ENCODE measurements at regions not wholly inside any gene's neighbourhood (a gene's known extent, or its start where the extent isn't known, plus 50 kb on each side); places are given as distances from the start of the nearest gene placed in this dataset.
"Not testable (repeated sequence)": the region's sequence is repeated elsewhere in the genome, so short reads cannot be mapped to it uniquely, and the experiment has no call there.

GRCh38 chr1:222470252-222470805 lies 77.6 kb downstream of the HHIPL2 start:
- not testable (repeated sequence) for DNase-seq (ENCODE audit: low read depth in 3 of 3, low spot score in 1 of 3)

GRCh38 chr1:222466150-222466865 lies 81.6 kb downstream of the HHIPL2 start:
- no peak for DNase-seq (ENCODE audit: low read depth in 3 of 3, low spot score in 1 of 3)

GRCh38 chr1:222465211-222466041 lies 82.5 kb downstream of the HHIPL2 start:
- DNase-seq (ENCODE audit: low read depth in 3 of 3, low spot score in 1 of 3) = peak; percentile 32 to 73 (median 50)

- DNase-seq (ENCODE audit: low read depth in 3 of 3, low spot score in 1 of 3) = peak; percentile 19 to 60 (median 27)
These were observed 83.1 kb downstream of the HHIPL2 start for GRCh38 chr1:222464841-222465210.

- no peak for DNase-seq (ENCODE audit: low read depth in 3 of 3, low spot score in 1 of 3)
These were observed 84.7 kb downstream of the HHIPL2 start for GRCh38 chr1:222463059-222463730.

- no peak for DNase-seq (ENCODE audit: low read depth in 3 of 3, low spot score in 1 of 3)
These were observed 85.3 kb downstream of the HHIPL2 start for GRCh38 chr1:222462601-222463000.

- no peak for DNase-seq (ENCODE audit: low read depth in 3 of 3, low spot score in 1 of 3)
These were observed 86.0 kb downstream of the HHIPL2 start for GRCh38 chr1:222461941-222462340.

GRCh38 chr1:222459652-222460051 lies 88.3 kb downstream of the HHIPL2 start:
- DNase-seq (ENCODE audit: low read depth in 3 of 3, low spot score in 1 of 3) = no peak

- DNase-seq (ENCODE audit: low read depth in 3 of 3, low spot score in 1 of 3) = no peak
These were observed 90.4 kb downstream of the HHIPL2 start for GRCh38 chr1:222457513-222457912.

GRCh38 chr1:222457084-222457483 lies 90.8 kb downstream of the HHIPL2 start:
- no peak for DNase-seq (ENCODE audit: low read depth in 3 of 3, low spot score in 1 of 3)

- DNase-seq (ENCODE audit: low read depth in 3 of 3, low spot score in 1 of 3) = peak; percentile 54 to 71 (median 71)
These were observed 92.6 kb downstream of the HHIPL2 start for GRCh38 chr1:222455188-222455879.

GRCh38 chr1:222454782-222455181 lies 93.1 kb downstream of the HHIPL2 start:
- no peak for DNase-seq (ENCODE audit: low read depth in 3 of 3, low spot score in 1 of 3)

- DNase-seq (ENCODE audit: low read depth in 3 of 3, low spot score in 1 of 3) = no peak
These were observed 93.7 kb downstream of the HHIPL2 start for GRCh38 chr1:222454186-222454585.

- no peak for DNase-seq (ENCODE audit: low read depth in 3 of 3, low spot score in 1 of 3)
These were observed 95.9 kb downstream of the HHIPL2 start for GRCh38 chr1:222452031-222452430.

GRCh38 chr1:222443566-222443965 lies 104.3 kb downstream of the HHIPL2 start:
- DNase-seq (ENCODE audit: low read depth in 3 of 3, low spot score in 1 of 3) = no peak

- DNase-seq (ENCODE audit: low read depth in 3 of 3, low spot score in 1 of 3) = no peak
These were observed 106.8 kb downstream of the HHIPL2 start for GRCh38 chr1:222441066-222441465.

GRCh38 chr1:222424826-222425225 lies 123.1 kb downstream of the HHIPL2 start:
- no peak for DNase-seq (ENCODE audit: low read depth in 3 of 3, low spot score in 1 of 3)

- no peak for DNase-seq (ENCODE audit: low read depth in 3 of 3, low spot score in 1 of 3)
These were observed 126.5 kb downstream of the HHIPL2 start for GRCh38 chr1:222421380-222421779.

- peak in 2 of 3 donors; percentile 2 to 12 for DNase-seq (ENCODE audit: low read depth in 3 of 3, low spot score in 1 of 3)
These were observed 127.3 kb downstream of the HHIPL2 start for GRCh38 chr1:222420633-222421032.

- DNase-seq (ENCODE audit: low read depth in 3 of 3, low spot score in 1 of 3) = no peak
These were observed 129.2 kb downstream of the HHIPL2 start for GRCh38 chr1:222418654-222419053.

- DNase-seq (ENCODE audit: low read depth in 3 of 3, low spot score in 1 of 3) = no peak
These were observed 130.6 kb downstream of the HHIPL2 start for GRCh38 chr1:222417264-222417663.

Data from stimulated activated CD4-positive, alpha-beta T cell treated with anti-CD3 and anti-CD28 coated beads, TNF-alpha, amount 100 ng/mL, for 1 hour (primary cell).